ENCODE measurements at regions not wholly inside any gene's neighbourhood (a gene's known extent, or its start where the extent isn't known, plus 50 kb on each side); places are given as distances from the start of the nearest gene placed in this dataset.

DNA sequence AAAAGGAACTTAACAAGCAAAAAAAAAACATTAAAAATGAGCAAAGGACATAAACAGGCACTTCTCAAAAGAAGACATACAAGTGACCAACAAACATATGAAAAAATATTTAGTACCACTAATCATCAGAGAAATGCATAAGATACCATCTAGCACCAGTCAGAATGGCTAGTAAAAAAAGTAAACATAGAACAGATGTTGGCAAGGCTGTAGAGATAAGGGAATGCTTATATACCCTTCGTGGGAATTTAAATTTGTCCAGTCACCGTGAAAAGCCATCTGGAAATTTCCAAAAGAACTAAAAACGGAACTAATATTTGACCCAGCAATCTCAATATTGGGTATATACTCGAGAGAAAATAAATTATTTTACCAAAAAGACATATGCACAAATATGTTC is 1751.3 kb upstream of the LRRTM1 start:
- Mint-ChIP-seq H3K27ac (ENCODE audit: unreplicated experiment) (no peak overlapping the region), H3K9me3 (ENCODE audit: low read depth) (no peaks in the 10 kb centered on the region), H3K4me3 (ENCODE audit: unreplicated experiment) (no peak overlapping the region), H3K27me3 (ENCODE audit: low read depth) (no peaks in the 10 kb centered on the region), H3K4me1 (ENCODE audit: low read depth) (no peaks in the 10 kb centered on the region), H3K36me3 (ENCODE audit: low read depth) (no peaks in the 10 kb centered on the region)
- no peak for DNase-seq (ENCODE audit: low spot score)
- no peak for TF ChIP-seq CTCF (IDR thresholded peaks at IDR 0.05)

GRCh38 chr2:82043867-82044266 is 1739.3 kb upstream of the LRRTM1 start:
- DNase-seq (ENCODE audit: low spot score): peak; percentile 63

GRCh38 chr2:82027921-82028615 is 1723.5 kb upstream of the LRRTM1 start:
- DNase-seq (ENCODE audit: low spot score): no peak
- peaks cover 24% of the 10 kb centered on the region for H3K9me3 Mint-ChIP-seq (ENCODE audit: low read depth)
- no peak overlapping the region for H3K4me3 Mint-ChIP-seq (ENCODE audit: unreplicated experiment)
- H3K36me3 Mint-ChIP-seq (ENCODE audit: low read depth): no peaks in the 10 kb centered on the region
- no peak for TF ChIP-seq CTCF (IDR thresholded peaks at IDR 0.05)
- no peaks in the 10 kb centered on the region for H3K27me3 Mint-ChIP-seq (ENCODE audit: low read depth)
- no peaks in the 10 kb centered on the region for H3K4me1 Mint-ChIP-seq (ENCODE audit: low read depth)
- no peak overlapping the region for H3K27ac Mint-ChIP-seq (ENCODE audit: unreplicated experiment)

More at GRCh38 chr2:82043867-82044266, 1739.3 kb upstream of the LRRTM1 start:
- no peak for TF ChIP-seq CTCF (IDR thresholded peaks at IDR 0.05)
- no peaks in the 10 kb centered on the region for H3K4me1 Mint-ChIP-seq (ENCODE audit: low read depth)
- no peak overlapping the region for H3K4me3 Mint-ChIP-seq (ENCODE audit: unreplicated experiment)
- H3K27ac Mint-ChIP-seq (ENCODE audit: unreplicated experiment): no peak overlapping the region
- no peaks in the 10 kb centered on the region for H3K27me3 Mint-ChIP-seq (ENCODE audit: low read depth)
- H3K9me3 Mint-ChIP-seq (ENCODE audit: low read depth): peaks cover 30% of the 10 kb centered on the region
- H3K36me3 Mint-ChIP-seq (ENCODE audit: low read depth): no peaks in the 10 kb centered on the region

- Mint-ChIP-seq H3K4me3 (ENCODE audit: unreplicated experiment) (no peak overlapping the region), H3K27me3 (ENCODE audit: low read depth) (no peaks in the 10 kb centered on the region), H3K4me1 (ENCODE audit: low read depth) (no peaks in the 10 kb centered on the region), H3K9me3 (ENCODE audit: low read depth) (peaks cover 2% of the 10 kb centered on the region), H3K36me3 (ENCODE audit: low read depth) (no peaks in the 10 kb centered on the region), H3K27ac (ENCODE audit: unreplicated experiment) (no peak overlapping the region)
- DNase-seq (ENCODE audit: low spot score): no peak
- peak; percentile 55 for TF ChIP-seq CTCF (IDR thresholded peaks at IDR 0.05)
Measured at GRCh38 chr2:82023710-82024109, 1719.2 kb upstream of the LRRTM1 start.

GRCh38 chr2:82013641-82014040 is 1709.1 kb upstream of the LRRTM1 start:
- Mint-ChIP-seq H3K27ac (ENCODE audit: unreplicated experiment) (no peak overlapping the region), H3K4me1 (ENCODE audit: low read depth) (no peaks in the 10 kb centered on the region), H3K27me3 (ENCODE audit: low read depth) (no peaks in the 10 kb centered on the region), H3K4me3 (ENCODE audit: unreplicated experiment) (no peak overlapping the region), H3K9me3 (ENCODE audit: low read depth) (no peaks in the 10 kb centered on the region), H3K36me3 (ENCODE audit: low read depth) (no peaks in the 10 kb centered on the region)
- DNase-seq (ENCODE audit: low spot score): no peak
- no peak for TF ChIP-seq CTCF (IDR thresholded peaks at IDR 0.05)

Measured in chondrocyte (in vitro differentiated cells).